ENCODE measurements at regions not wholly inside any gene's neighbourhood (a gene's known extent, or its start where the extent isn't known, plus 50 kb on each side); places are given as distances from the start of the nearest gene placed in this dataset.

DNA sequence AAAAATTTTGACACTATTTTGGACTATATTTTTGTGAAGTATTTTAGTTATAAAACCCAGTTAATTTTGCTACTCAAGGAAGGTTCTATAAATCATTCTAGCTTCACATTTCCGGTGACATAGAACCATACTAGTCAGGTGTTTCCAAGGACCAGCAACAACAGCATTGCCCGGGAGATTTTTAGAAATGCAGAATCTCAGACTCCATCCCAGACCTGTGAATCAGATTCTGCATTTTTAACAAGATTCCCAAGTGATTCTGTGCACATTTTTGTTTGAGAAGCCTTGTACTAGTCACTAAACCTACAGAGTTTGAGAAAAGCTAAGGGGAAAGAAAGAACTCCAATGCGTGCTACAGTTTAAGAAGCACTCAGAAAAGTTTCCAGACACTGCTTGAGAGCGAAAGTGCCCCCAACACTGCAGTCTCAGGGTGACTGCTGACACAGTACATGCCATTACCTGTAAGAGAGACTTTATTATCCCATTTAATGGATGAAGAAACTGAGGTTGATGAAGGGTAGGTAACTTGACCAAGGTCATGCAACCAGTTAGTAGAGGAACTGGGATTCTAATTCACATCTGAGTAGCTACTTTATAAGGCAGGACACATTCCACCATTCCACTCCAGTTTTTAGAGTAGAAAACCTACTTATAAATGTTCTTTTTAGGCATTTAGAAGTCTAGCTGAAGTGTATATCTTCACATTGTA, 49.7 kb upstream of the USP3 start:
- no peak for TF ChIP-seq CTCF (conservative IDR thresholded peaks at IDR 0.05; ENCODE audit: low read depth, low read length)
- TF ChIP-seq SMC3 (IDR thresholded peaks at IDR 0.05; ENCODE audit: low read depth, low read length), result no peak
- no peak for TF ChIP-seq RCOR1 (IDR thresholded peaks at IDR 0.05; ENCODE audit: insufficient replicate concordance, low read length)
- no peak for TF ChIP-seq USF2 (IDR thresholded peaks at IDR 0.05; ENCODE audit: low read depth, low read length)
- no peak for TF ChIP-seq POLR2A (IDR thresholded peaks at IDR 0.05; ENCODE audit: low read depth, low read length)
- no peak for TF ChIP-seq CHD1 (IDR thresholded peaks at IDR 0.05; ENCODE audit: low read depth, low read length)
- TF ChIP-seq, protein P1, sequence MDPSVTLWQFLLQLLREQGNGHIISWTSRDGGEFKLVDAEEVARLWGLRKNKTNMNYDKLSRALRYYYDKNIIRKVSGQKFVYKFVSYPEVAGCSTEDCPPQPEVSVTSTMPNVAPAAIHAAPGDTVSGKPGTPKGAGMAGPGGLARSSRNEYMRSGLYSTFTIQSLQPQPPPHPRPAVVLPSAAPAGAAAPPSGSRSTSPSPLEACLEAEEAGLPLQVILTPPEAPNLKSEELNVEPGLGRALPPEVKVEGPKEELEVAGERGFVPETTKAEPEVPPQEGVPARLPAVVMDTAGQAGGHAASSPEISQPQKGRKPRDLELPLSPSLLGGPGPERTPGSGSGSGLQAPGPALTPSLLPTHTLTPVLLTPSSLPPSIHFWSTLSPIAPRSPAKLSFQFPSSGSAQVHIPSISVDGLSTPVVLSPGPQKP (IDR thresholded peaks at IDR 0.05; ENCODE audit: borderline replicate concordance, low read depth, low read length), result no peak
- TF ChIP-seq MXI1 (IDR thresholded peaks at IDR 0.05; ENCODE audit: borderline replicate concordance, low read depth, low read length), result no peak
- TF ChIP-seq MAZ (IDR thresholded peaks at IDR 0.05; ENCODE audit: borderline replicate concordance, low read depth, low read length), result no peak
- TF ChIP-seq CEBPB (IDR thresholded peaks at IDR 0.05; ENCODE audit: low read depth, low read length), result no peak
- TF ChIP-seq RAD21 (IDR thresholded peaks at IDR 0.05; ENCODE audit: low read length), result no peak
- TF ChIP-seq FOS (IDR thresholded peaks at IDR 0.05; ENCODE audit: low read depth, low read length), result no peak
- no peak for TF ChIP-seq NFE2L2 (IDR thresholded peaks at IDR 0.05; ENCODE audit: low read depth, low read length)
